ENCODE measurements at regions not wholly inside any gene's neighbourhood (a gene's known extent, or its start where the extent isn't known, plus 50 kb on each side); places are given as distances from the start of the nearest gene placed in this dataset.

DNA sequence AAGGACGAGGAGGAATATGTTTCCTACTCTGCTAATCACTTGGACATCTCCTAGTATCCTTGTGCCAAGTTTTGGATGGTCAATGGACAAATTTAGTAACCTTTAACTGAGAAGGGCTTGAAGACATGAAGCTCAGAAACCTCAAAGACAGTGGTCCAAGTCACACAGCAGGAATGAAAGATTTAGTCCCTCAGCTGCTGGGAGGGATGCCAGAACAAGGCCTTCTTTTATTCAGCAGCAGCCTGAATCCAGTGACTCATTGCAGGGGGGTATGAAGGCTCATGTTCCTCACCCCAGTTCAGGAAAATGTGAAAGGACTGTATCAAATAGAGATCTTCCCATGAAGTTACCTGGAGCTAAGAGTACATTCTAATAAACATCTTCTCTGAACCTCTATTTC is 214.9 kb upstream of the UGT8 start:
- TF ChIP-seq, protein P1, sequence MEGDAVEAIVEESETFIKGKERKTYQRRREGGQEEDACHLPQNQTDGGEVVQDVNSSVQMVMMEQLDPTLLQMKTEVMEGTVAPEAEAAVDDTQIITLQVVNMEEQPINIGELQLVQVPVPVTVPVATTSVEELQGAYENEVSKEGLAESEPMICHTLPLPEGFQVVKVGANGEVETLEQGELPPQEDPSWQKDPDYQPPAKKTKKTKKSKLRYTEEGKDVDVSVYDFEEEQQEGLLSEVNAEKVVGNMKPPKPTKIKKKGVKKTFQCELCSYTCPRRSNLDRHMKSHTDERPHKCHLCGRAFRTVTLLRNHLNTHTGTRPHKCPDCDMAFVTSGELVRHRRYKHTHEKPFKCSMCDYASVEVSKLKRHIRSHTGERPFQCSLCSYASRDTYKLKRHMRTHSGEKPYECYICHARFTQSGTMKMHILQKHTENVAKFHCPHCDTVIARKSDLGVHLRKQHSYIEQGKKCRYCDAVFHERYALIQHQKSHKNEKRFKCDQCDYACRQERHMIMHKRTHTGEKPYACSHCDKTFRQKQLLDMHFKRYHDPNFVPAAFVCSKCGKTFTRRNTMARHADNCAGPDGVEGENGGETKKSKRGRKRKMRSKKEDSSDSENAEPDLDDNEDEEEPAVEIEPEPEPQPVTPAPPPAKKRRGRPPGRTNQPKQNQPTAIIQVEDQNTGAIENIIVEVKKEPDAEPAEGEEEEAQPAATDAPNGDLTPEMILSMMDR (IDR thresholded peaks at IDR 0.05): no peak
- no peak for TF ChIP-seq POLR2A (IDR thresholded peaks at IDR 0.05)
- no peak for TF ChIP-seq POLR2AphosphoS5 (IDR thresholded peaks at IDR 0.05)
- TF ChIP-seq EP300 (IDR thresholded peaks at IDR 0.05): no peak

Data from sigmoid colon (tissue), 4 donors.